OCI-LY3 (cell line): ENCODE measurements at regions not wholly inside any gene's neighbourhood (a gene's known extent, or its start where the extent isn't known, plus 50 kb on each side); places are given as distances from the start of the nearest gene placed in this dataset.

Experiments
- EZH2phosphoT487 ChIP-seq: fragments of 200-600 bp; shearing (Covaris generic); IDR thresholded peaks from 2 replicates; pipeline ENCODE4 v1.6.1; 2018; ENCODE audit warnings: antibody characterized with exemption, mixed run types, low read depth
- TF ChIP-seq, protein P1 (sequence below): fragments of 200-600, 300-600 bp; sonication (generic); IDR thresholded peaks from 2 replicates; pipeline ENCODE4 v1.5.1; 2014; ENCODE audit warnings: antibody characterized with exemption, low read length, low read depth

- TF ChIP-seq, protein P1, sequence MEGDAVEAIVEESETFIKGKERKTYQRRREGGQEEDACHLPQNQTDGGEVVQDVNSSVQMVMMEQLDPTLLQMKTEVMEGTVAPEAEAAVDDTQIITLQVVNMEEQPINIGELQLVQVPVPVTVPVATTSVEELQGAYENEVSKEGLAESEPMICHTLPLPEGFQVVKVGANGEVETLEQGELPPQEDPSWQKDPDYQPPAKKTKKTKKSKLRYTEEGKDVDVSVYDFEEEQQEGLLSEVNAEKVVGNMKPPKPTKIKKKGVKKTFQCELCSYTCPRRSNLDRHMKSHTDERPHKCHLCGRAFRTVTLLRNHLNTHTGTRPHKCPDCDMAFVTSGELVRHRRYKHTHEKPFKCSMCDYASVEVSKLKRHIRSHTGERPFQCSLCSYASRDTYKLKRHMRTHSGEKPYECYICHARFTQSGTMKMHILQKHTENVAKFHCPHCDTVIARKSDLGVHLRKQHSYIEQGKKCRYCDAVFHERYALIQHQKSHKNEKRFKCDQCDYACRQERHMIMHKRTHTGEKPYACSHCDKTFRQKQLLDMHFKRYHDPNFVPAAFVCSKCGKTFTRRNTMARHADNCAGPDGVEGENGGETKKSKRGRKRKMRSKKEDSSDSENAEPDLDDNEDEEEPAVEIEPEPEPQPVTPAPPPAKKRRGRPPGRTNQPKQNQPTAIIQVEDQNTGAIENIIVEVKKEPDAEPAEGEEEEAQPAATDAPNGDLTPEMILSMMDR, result no peak
- TF ChIP-seq EZH2phosphoT487, result no peak
Measured at GRCh38 chr11:28701760-28702449, 593.7 kb downstream of the METTL15 start.
